HG02870 (cell line): ENCODE measurements at regions not wholly inside any gene's neighbourhood (a gene's known extent, or its start where the extent isn't known, plus 50 kb on each side); places are given as distances from the start of the nearest gene placed in this dataset.
"Not testable (repeated sequence)": the region's sequence is repeated elsewhere in the genome, so short reads cannot be mapped to it uniquely, and the experiment has no call there.

ENCODE experiments used
- ATAC-seq: cut with Tn5 transposase; IDR thresholded peaks from one replicate; pipeline ENCODE4 v1.9.1; 2021; ENCODE audit warnings: mild to moderate bottlenecking, moderate library complexity; ENCODE audit not compliant: unreplicated experiment

DNA sequence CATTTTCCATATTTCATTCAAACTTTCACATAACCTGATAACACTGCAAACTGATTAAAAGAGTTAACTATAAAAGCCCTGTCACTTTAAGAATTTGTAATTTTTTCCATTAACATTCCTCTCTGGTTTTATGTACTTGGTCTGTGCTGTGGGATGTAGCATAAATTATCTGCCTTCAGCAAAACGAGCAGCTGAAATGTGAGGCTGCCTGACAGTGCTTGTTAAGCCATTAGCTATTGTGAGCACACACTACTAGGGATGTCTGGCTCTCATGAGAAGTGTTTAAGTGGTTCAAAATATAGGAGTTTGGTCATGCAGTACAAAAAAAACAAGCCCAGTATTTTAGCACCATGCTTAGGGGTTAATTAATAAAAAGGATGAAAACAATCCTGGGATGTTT is 63.0 kb downstream of the HOXA1 start:
- ATAC-seq, result no peak

GRCh38 chr7:27031289-27032172 is 64.3 kb downstream of the HOXA1 start:
- peak; percentile 87 for ATAC-seq

DNA sequence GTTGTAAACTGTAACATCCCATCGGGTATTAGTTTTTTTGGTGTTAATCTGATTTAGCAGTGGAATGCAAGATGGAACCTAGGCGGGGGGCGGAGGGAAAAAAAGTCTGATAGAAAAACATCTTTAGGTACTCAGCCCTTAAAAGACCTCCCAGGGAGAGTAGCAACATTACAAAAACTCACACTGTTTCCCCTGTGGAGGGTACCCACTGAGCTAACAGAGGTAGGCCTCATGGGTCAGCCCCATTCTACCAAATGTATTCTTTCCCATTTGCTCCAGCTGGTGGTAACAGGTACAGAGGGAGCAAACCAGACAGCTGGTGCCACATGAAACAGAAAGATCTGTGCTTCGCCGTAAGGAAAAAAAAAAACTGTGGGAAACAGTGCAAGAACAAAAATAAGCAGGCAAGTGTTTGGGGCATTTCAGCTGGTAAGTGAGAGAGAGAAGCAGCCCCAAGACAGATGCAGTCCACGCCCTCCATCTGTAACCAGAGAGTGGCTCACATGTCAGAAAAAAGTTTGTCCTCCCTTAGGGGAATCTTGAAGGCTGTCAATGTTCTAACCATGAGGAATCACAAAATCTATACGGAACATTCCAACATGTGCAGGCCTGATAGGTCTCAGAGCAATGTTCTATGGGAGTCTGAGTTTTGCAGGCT is 65.3 kb downstream of the HOXA1 start:
- ATAC-seq, result no peak

- ATAC-seq, result no peak
These were observed 70.5 kb downstream of the HOXA1 start for GRCh38 chr7:27025270-27025669.

DNA sequence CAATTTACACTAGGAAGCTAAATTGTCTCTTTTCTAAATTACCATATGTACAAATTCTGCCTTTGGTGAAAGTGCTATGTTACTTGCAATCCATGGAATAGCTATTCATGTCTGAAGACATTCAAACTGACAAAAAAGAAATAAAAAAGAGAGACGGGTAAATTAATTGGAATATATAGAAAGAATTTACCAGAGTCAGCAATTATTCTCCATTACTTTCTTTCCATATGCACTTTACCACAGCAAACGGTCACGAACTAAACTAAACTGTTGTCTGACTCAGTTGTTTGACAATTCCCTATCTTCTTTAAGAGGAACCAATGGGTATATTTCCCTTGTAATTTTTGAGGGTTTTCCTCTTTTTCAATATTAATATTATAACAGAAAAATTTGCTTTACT is 85.7 kb downstream of the HOXA1 start:
- no peak for ATAC-seq

DNA sequence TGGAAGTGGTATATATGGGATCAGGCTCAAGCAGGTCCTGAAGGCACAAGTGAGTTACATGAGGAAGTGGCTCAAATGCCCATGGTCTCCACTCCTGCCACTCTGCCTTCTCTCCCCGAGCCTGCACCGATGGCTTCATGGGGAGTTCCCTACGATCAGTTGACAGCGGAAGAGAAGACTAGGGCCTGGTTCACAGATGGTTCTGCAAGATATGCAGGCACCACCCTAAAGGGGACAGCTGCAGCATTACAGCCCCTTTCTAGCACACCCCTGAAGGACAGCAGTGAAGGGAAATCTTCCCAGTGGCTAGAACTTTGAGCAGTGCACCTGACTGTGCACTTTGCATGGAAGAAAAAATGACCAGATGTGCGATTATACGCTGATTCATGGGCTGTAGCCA is 95.3 kb downstream of the HOXA1 start:
- no peak for ATAC-seq

DNA sequence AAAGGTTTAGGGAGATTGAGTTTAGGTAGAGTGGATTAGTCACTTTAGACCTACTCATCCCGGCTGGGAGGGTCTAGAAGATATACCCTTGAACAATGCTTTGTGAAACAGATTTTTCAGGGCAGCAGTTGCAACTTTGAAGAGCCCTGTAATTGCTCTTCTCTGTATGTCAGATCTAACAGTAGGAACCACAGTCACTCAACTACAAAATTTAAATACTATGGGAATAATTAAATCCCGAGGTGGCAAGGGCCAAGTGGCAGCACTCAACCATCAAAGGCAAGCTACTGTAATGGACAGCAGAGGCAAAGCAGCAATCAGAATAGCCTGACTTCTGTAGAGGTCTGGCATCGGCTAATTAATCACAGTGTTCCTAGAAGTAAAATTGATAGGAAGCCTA is 97.5 kb downstream of the HOXA1 start:
- not testable (repeated sequence) for ATAC-seq

GRCh38 chr7:26995666-26996065 is 100.1 kb downstream of the HOXA1 start:
- ATAC-seq, result no peak

DNA sequence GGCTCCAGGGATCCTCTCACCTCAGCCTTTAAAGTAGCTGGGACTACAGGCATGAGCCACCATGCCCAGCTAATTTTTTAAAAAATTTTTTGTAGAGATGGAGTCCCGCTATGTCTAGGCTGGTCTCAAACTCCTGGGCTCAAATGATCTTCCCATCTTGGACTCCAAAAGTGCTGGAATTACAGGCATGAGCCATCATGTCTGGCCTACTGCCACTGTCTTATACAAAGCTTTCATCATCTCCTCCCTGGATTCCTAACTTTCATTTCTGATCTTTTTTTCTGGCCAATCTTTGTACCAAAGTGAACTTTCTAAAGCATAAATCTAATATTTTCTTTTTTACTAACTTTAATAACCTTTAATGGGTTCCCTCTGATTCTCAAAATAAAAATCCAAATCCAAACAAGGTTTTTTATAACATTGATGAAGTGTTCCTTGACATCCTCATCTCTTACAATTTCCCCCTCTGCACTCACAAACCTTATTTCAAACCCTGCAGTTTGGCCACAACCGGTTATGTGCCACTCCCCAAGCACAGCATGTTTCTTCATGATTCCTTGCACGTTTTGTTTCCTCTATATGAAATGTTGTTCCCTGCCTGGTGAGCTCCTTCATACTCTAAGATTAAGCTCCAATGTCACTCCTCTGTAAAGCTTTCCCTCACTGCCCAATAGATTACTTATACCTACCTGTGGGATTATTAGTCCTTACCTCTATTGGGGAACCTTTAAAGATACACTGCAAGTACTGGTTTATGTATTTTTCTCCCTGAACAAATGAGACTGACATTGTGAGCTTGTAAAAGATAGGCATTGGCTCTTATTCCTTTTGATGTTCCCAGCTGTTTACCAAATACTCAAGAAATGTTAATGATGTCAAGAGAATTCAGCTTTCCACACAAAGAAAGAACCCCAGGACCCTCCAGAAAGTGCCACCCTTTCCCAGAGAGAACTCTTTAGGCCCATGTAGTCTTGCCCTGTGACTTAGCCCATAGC is 101.7 kb downstream of the HOXA1 start:
- ATAC-seq, result no peak

DNA sequence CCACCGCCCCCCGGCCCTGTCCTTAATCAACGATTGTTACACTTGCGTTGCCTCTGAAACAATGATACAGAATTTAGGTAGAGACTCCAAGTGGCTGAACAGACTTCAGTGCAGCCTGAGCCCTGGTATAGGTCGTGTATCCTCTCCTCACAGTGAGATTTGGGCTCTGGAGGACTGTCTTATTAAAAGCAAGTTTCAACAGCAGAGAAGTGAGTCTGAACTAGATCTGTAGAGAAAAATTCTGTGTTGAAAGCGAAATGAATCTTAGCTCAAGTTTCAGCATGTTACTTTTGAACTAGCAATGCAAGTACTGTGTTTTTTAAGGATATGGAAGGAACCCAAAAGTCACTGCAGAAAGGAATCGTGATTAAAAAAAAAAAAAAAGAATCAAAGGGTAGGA is 103.1 kb downstream of the HOXA1 start:
- no peak for ATAC-seq

- ATAC-seq, result no peak
These were observed 104.0 kb downstream of the HOXA1 start for GRCh38 chr7:26991796-26992195.

DNA sequence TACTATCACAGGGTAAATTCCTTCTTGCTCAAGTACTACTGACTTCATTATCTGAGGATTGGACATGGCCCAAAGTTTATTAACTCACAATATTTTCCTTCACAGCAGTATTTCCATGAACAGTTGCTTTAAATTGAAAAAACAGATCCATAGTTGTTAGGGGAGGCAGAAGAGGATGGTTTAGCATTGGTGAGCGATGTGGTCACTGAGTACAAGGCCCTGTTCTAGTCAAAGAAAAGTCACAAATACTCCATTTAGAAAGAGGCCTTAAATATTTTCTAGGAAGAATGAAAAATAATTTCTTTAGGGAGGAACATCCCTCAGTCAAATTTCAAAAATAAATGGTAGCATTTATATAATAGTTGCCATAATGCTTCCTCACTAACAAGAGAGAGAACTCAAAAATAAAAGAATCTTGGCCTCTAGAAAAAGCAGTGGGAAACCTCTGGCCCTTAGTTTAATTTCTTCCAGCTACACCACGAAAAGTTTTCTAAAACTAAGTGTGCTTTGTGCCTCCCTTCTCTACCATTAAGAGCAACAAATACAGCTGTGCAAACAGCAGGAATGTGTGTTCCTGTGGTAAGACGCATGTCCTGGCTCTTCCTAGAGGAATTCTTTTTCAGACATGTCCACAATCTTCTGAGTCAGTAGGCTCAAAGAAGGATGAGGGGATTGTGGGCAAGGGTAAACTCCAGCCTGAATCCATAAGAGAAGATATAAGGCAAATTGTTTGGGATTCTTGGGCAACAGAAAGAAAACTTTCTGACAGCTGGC is 105.7 kb downstream of the HOXA1 start:
- ATAC-seq, result no peak

DNA sequence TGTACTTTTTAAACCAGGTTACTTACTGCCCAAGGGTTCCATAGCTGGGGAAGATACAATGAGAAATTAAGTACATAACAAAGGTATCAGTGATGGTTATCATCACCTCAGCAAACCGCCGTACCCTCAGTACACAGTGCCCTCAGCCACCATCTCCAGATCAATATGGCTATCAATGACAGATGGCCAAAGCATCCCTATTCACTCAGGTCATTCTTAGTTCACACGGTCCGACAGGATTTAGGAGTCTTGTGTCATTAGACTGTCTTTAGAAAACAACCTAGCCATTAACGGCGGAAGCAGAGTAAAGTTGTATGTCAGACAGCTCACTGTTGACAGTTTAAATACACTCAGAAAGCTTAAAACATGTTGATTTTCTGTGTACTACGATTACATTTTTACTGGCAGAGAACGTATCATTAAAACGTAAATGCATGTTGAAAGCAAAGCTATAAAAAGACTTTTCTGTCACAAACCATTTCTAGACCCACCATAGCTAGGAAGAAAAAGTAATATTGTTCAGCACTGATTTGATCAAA is 106.9 kb downstream of the HOXA1 start:
- no peak for ATAC-seq

DNA sequence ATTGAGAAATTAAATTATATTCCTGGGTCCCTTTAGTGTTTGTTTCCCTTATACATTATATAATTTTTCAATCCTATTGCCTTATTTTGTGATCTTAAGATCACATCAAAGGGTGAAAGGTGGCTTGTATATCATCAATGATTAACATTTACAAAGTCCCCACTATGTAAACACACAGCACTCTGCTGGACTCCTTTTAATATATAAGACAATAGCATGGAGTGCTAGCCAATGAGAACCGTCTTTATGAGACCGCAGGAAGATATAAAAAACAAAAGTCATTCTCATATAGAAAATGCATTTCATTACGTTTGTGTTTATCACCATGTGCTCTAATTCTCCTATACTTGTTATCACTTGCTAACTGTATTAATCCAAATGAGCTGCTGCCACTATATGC is 108.5 kb downstream of the HOXA1 start:
- no peak for ATAC-seq

- ATAC-seq, result no peak
These were observed 113.8 kb upstream of the SKAP2 start for GRCh38 chr7:26978146-26978545.

DNA sequence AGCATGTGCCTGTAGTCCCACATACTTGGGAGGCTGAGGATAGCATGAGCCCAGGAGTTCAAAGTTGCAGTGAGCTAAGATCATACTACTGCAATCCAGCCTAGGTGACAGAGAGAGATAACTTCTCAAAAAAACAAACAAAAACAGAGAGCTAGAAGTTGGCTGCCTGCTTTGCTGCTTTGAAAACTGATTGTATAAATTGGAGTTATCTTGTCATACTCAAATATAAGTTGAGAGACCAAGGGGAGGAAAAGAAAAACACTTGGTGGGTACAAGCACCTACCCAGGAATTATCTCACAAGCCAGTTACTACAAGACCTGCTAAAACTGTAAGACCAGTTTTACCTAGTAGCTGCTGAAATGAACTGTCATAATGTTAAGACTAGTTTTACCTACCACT is 112.5 kb upstream of the SKAP2 start:
- no peak for ATAC-seq

DNA sequence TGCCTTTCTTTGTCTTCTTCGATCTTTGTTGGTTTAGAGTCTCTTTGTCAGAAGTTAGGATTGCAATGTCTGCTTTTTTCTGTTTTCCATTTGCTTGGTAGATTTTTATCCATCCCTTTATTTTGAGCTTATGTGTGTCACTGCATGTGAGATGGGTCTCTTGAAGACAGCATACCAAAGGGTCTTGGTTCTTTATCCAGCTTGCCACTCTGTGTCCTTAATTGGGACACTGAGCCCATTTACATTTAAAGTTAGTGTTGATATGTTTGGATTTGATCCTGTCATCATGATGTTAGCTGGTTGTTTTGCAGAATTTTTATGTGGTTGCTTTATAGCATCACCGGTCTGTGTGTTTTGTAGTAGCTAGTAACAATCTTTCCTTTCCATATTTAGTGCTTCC is 107.5 kb upstream of the SKAP2 start:
- ATAC-seq, result not testable (repeated sequence)

GRCh38 chr7:26965724-26966123 is 101.3 kb upstream of the SKAP2 start:
- ATAC-seq, result no peak

GRCh38 chr7:26964156-26964808 is 99.9 kb upstream of the SKAP2 start:
- ATAC-seq, result no peak

GRCh38 chr7:26959290-26959689 is 94.9 kb upstream of the SKAP2 start:
- ATAC-seq, result no peak
